Astrocyte of the cerebellum (primary cell): ENCODE measurements at regions not wholly inside any gene's neighbourhood (a gene's known extent, or its start where the extent isn't known, plus 50 kb on each side); places are given as distances from the start of the nearest gene placed in this dataset.

Experiments
- DNase-seq: peaks from one replicate; pipeline ENCODE4 v3.0.0-alpha.2; 2011; ENCODE audit warnings: low read depth
- H3K4me3 ChIP-seq: 2 replicates; pipeline ENCODE4 v1.5.1; 2011; ENCODE audit warnings: mild to moderate bottlenecking, low read depth, low read length, moderate library complexity
- in situ Hi-C: cut with HindIII; loops from 2 replicates; pipeline ENCODE4 v1.10.0; 2017; ENCODE audit warnings: low sequenced_read_pairs
- TF ChIP-seq, protein P1 (sequence below): IDR thresholded peaks from 2 replicates; pipeline ENCODE4 v1.5.1; 2012; ENCODE audit warnings: low read length, low read depth, moderate library complexity, mild to moderate bottlenecking; ENCODE audit errors: missing control alignments

DNA sequence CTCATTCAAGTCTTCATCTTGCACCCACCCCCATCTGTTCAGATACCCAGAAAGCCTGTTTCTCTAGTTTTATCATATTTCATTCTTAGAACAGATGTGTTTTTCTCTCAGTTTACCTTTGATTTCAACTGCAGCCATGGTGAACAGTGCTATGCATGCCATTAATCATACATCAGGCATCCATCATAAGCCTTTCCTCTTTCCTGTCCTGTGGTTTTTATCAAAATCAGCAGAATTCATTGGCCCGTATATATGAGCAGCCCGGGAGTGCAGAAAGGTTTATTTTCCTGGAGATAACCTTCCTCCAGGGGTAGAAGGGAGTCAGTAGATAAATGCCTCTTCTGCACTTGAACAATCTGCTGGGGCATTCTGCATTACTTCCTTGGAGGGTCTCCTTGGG lies 65.7 kb downstream of the IL21 start:
- H3K4me3 ChIP-seq, result no peak overlapping the region
- DNase-seq, result no peak
- TF ChIP-seq, protein P1, sequence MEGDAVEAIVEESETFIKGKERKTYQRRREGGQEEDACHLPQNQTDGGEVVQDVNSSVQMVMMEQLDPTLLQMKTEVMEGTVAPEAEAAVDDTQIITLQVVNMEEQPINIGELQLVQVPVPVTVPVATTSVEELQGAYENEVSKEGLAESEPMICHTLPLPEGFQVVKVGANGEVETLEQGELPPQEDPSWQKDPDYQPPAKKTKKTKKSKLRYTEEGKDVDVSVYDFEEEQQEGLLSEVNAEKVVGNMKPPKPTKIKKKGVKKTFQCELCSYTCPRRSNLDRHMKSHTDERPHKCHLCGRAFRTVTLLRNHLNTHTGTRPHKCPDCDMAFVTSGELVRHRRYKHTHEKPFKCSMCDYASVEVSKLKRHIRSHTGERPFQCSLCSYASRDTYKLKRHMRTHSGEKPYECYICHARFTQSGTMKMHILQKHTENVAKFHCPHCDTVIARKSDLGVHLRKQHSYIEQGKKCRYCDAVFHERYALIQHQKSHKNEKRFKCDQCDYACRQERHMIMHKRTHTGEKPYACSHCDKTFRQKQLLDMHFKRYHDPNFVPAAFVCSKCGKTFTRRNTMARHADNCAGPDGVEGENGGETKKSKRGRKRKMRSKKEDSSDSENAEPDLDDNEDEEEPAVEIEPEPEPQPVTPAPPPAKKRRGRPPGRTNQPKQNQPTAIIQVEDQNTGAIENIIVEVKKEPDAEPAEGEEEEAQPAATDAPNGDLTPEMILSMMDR, result no peak
- in situ Hi-C loops, result no loop called here

DNA sequence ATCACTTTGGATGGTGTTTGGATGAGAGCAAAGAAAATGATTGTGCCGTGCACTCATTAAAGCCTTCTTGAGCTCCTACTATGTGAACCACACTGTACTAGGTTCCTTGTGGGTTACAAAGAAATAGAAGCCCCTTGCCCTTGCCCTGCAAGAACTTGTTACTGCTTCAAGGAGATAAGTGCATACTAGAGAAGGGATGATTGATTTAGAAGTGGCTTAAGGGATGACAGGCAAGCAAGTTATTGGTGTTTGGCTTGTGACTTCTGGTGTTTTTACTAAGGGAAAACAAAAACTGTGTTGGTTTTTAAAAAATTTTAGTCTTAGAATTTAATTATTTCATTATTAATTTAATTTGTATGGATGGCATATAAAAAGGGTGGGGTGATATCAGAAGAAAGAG lies 67.4 kb downstream of the IL21 start:
- no peak overlapping the region for H3K4me3 ChIP-seq
- in situ Hi-C loops, result no loop called here
- TF ChIP-seq, protein P1, result no peak
- DNase-seq, result no peak

DNA sequence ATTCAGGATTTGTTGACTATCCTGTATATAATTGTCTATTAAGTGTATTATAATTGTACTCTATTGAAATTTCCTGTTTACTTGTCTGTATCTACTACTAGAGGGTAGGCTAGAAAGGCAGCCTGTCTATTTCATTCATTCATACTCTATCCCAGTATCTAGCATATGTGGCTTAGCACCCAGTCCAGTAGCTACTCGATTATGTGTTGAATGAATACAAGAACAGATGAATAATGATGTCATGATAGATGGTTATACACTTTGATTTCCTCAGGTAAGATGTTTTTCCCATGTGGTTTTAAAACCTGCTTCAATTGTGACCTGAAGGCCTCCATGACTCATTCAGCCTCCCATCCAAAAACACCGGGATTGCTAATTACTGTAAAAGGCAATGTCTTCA lies 68.0 kb downstream of the IL21 start:
- no peak for DNase-seq
- in situ Hi-C loops, result no loop called here
- TF ChIP-seq, protein P1, result no peak
- no peak overlapping the region for H3K4me3 ChIP-seq

DNA sequence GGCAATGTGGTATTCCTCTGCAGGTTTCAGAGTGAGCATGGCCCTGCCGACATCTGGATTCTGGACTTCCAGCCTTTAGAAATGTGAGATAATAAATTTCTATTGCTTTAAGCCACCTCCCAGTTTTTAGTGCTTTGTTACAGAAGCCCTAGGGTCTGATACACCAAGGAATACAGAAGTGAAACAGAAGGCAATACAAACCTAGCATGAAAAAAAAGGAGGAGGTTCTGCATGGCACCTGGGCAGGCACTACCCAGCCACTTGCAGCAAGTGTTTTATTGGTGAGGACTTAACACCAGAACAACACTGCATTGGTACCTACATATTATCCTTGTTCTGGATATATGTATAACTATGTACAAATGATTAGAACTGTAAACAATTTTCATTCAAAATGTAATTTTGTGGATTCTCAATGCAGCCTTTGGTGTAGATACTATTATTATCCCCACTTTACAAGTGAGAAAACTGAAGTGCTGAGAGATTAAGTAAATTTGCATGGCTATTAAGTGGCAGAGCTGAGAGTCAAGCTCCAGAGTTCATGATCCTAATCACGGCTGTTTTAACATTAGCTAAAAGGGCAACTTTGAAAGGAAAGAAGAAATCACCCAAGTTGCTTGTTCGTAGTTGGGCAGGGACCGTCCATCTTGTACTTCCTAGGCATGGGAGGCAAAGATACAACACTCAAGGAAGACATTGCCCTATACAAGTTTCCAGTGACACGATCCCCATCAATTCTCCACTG lies 71.8 kb downstream of the IL21 start:
- no peak overlapping the region for H3K4me3 ChIP-seq
- in situ Hi-C loops, result no loop called here

DNA sequence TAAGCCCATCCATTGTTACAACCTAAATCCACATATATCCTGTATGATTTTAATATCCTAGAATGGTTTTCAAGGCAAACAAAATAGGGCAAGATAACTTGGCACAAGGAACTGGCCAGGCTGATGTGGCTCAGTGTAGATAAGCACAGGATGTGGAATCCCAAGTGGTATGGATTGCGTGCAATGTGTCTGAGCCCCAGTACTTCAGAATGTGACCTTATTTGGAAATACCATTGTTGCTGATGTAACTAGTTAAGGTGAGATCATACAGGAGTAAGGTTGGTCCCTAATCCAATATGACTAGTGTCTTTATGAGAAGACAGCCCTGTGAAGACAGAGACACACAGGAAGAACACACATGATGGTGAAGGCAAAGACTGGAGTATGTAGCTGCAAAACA lies 72.4 kb downstream of the IL21 start:
- no peak for DNase-seq
- TF ChIP-seq, protein P1, result no peak
- no peak overlapping the region for H3K4me3 ChIP-seq
- in situ Hi-C loops, result no loop called here

More for the DNA sequence above, 71.8 kb downstream of the IL21 start:
- TF ChIP-seq, protein P1, result no peak
- DNase-seq, result no peak

DNA sequence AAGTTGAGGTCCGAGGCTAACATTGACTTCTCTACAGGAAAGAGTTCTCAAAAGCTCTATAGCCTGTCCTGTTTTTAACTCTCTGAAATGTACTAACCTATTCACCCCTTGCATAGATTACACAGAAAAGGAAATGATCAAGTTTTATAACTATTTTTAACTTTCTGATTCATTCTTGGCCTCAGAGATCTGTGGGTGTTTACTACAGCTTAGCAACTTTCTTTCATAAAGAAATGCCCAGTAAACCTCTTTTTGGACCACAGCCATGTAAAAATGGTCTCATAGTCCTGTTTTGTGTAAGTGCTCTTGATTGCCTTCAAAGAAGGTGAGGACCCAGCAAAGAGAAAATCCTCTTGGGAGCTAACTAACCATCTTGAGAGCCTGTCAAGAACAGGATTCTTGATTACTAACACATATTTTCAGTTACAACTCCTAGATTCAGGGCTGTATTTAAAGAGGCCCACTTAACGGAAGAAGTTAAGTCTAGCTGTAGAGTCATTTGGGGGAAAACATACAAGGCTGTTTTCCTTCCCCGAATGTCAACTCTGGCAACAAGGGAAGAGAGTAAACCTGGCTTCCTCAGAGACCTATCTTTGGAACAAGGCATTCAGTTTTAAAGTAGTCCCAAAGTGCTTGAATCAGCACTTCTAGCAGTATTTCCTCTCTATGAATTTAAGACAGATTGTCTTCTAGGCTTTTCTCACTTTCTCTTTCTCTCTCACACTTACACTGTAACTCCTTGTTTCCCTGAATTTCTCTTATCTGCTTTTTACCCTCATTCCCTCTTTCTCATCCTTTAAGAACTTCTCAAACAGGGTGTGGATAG lies 78.2 kb downstream of the IL21 start:
- TF ChIP-seq, protein P1, result no peak
- DNase-seq, result peak; percentile 4
- in situ Hi-C loops, result no loop called here
- no peak overlapping the region for H3K4me3 ChIP-seq
